ENCODE measurements at regions not wholly inside any gene's neighbourhood (a gene's known extent, or its start where the extent isn't known, plus 50 kb on each side); places are given as distances from the start of the nearest gene placed in this dataset.

- WGBS = 80% methylated on average over 1 of the region's 2 CpGs
- H4K8ac ChIP-seq (ENCODE audit: low read length) = no peak overlapping the region
- DNase-seq = peak; percentile 19
Observed at GRCh38 chr4:180560896-180561295, 1682.3 kb upstream of the TENM3 start.

GRCh38 chr4:180564026-180564425, 1679.2 kb upstream of the TENM3 start:
- Histone ChIP-seq H4K8ac (ENCODE audit: low read length) (no peak overlapping the region), H2BK120ac (ENCODE audit: low read depth, low read length) (no peak overlapping the region), H3K9me3 (ENCODE audit: control insufficient read depth, low read length) (no peaks in the 10 kb centered on the region), H2BK15ac (ENCODE audit: low read depth, poor library complexity, severe bottlenecking) (no peak overlapping the region), H3K27ac (ENCODE audit: low read length, poor library complexity, severe bottlenecking) (no peak overlapping the region), H3K79me1 (replicated peaks; ENCODE audit: low read length, poor library complexity, severe bottlenecking) (no peaks in the 10 kb centered on the region), H3K4ac (ENCODE audit: low read depth in 1 of 2, low read length in 2 of 2) (no peak overlapping the region), H2AK5ac (ENCODE audit: low read length, severe bottlenecking) (no peak overlapping the region), H3K14ac (ENCODE audit: low read length in 2 of 2) (no peak overlapping the region), H4K91ac (ENCODE audit: low read length) (no peak overlapping the region), H3K18ac (ENCODE audit: low read depth in 1 of 2, low read length in 2 of 2) (no peak overlapping the region), H3K27me3 (ENCODE audit: control insufficient read depth in 1 of 2, insufficient read depth in 1 of 2, low read length in 2 of 2) (no peaks in the 10 kb centered on the region), H3K36me3 (ENCODE audit: control insufficient read depth in 1 of 2, insufficient read depth in 2 of 2, low read depth in 1 of 2, low read length in 2 of 2) (no peaks in the 10 kb centered on the region), H2BK12ac (ENCODE audit: low read length in 2 of 2) (no peak overlapping the region), H3K4me3 (ENCODE audit: insufficient read depth in 1 of 2, low read depth in 1 of 2, low read length in 2 of 2) (peak overlapping the region in 1 of 2 experiments; percentile 47), H3K9ac (ENCODE audit: low read length) (no peak overlapping the region), H3K23ac (ENCODE audit: low read length in 2 of 2) (no peak overlapping the region), H3K4me2 (ENCODE audit: low read length, poor library complexity, severe bottlenecking) (no peak overlapping the region), H2BK5ac (ENCODE audit: low read depth, low read length, poor library complexity, severe bottlenecking) (no peak overlapping the region), H2AFZ (ENCODE audit: low read depth, low read length) (no peak overlapping the region), H3K4me1 (ENCODE audit: control insufficient read depth, insufficient read depth, low read depth, low read length) (no peaks in the 10 kb centered on the region)
- DNase-seq = no peak
- 89% methylated on average over 1 of the region's 3 CpGs for WGBS

More at GRCh38 chr4:180560896-180561295, 1682.3 kb upstream of the TENM3 start:
- Histone ChIP-seq H3K27me3 (ENCODE audit: control insufficient read depth in 1 of 2, insufficient read depth in 1 of 2, low read length in 2 of 2) (no peaks in the 10 kb centered on the region), H2AFZ (ENCODE audit: low read depth, low read length) (no peak overlapping the region), H3K9ac (ENCODE audit: low read length) (no peak overlapping the region), H3K4ac (ENCODE audit: low read depth in 1 of 2, low read length in 2 of 2) (no peak overlapping the region), H2AK5ac (ENCODE audit: low read length, severe bottlenecking) (no peak overlapping the region), H3K27ac (ENCODE audit: low read length, poor library complexity, severe bottlenecking) (no peak overlapping the region), H3K18ac (ENCODE audit: low read depth in 1 of 2, low read length in 2 of 2) (no peak overlapping the region), H3K4me1 (ENCODE audit: control insufficient read depth, insufficient read depth, low read depth, low read length) (no peaks in the 10 kb centered on the region), H3K4me3 (ENCODE audit: insufficient read depth in 1 of 2, low read depth in 1 of 2, low read length in 2 of 2) (no peak overlapping the region), H2BK120ac (ENCODE audit: low read depth, low read length) (no peak overlapping the region), H3K4me2 (ENCODE audit: low read length, poor library complexity, severe bottlenecking) (no peak overlapping the region), H2BK15ac (ENCODE audit: low read depth, poor library complexity, severe bottlenecking) (no peak overlapping the region), H2BK5ac (ENCODE audit: low read depth, low read length, poor library complexity, severe bottlenecking) (no peak overlapping the region), H3K36me3 (ENCODE audit: control insufficient read depth in 1 of 2, insufficient read depth in 2 of 2, low read depth in 1 of 2, low read length in 2 of 2) (no peaks in the 10 kb centered on the region), H3K9me3 (ENCODE audit: control insufficient read depth, low read length) (no peaks in the 10 kb centered on the region), H2BK12ac (ENCODE audit: low read length in 2 of 2) (no peak overlapping the region), H4K91ac (ENCODE audit: low read length) (no peak overlapping the region), H3K23ac (ENCODE audit: low read length in 2 of 2) (no peak overlapping the region), H3K79me1 (replicated peaks; ENCODE audit: low read length, poor library complexity, severe bottlenecking) (no peaks in the 10 kb centered on the region), H3K14ac (ENCODE audit: low read length in 2 of 2) (no peak overlapping the region)

- H3K27ac ChIP-seq (ENCODE audit: low read length, poor library complexity, severe bottlenecking) = no peak overlapping the region
- H2BK5ac ChIP-seq (ENCODE audit: low read depth, low read length, poor library complexity, severe bottlenecking) = no peak overlapping the region
- H4K91ac ChIP-seq (ENCODE audit: low read length) = no peak overlapping the region
- 73% methylated on average over 4 of the region's 5 CpGs for WGBS
- no peak overlapping the region for H3K14ac ChIP-seq (ENCODE audit: low read length in 2 of 2)
- no peak overlapping the region for H3K9ac ChIP-seq (ENCODE audit: low read length)
- peak overlapping the region in 1 of 2 experiments; percentile 47 for H3K4me3 ChIP-seq (ENCODE audit: insufficient read depth in 1 of 2, low read depth in 1 of 2, low read length in 2 of 2)
- no peak overlapping the region for H4K8ac ChIP-seq (ENCODE audit: low read length)
- no peak overlapping the region for H2BK15ac ChIP-seq (ENCODE audit: low read depth, poor library complexity, severe bottlenecking)
- H2AFZ ChIP-seq (ENCODE audit: low read depth, low read length) = no peak overlapping the region
- no peak overlapping the region for H3K4ac ChIP-seq (ENCODE audit: low read depth in 1 of 2, low read length in 2 of 2)
- no peaks in the 10 kb centered on the region for H3K4me1 ChIP-seq (ENCODE audit: control insufficient read depth, insufficient read depth, low read depth, low read length)
- no peaks in the 10 kb centered on the region for H3K9me3 ChIP-seq (ENCODE audit: control insufficient read depth, low read length)
- H3K27me3 ChIP-seq (ENCODE audit: control insufficient read depth in 1 of 2, insufficient read depth in 1 of 2, low read length in 2 of 2) = no peaks in the 10 kb centered on the region
- no peak overlapping the region for H2BK12ac ChIP-seq (ENCODE audit: low read length in 2 of 2)
- no peak for DNase-seq
- H2AK5ac ChIP-seq (ENCODE audit: low read length, severe bottlenecking) = no peak overlapping the region
- H3K79me1 ChIP-seq (replicated peaks; ENCODE audit: low read length, poor library complexity, severe bottlenecking) = no peaks in the 10 kb centered on the region
- no peak overlapping the region for H2BK120ac ChIP-seq (ENCODE audit: low read depth, low read length)
- H3K36me3 ChIP-seq (ENCODE audit: control insufficient read depth in 1 of 2, insufficient read depth in 2 of 2, low read depth in 1 of 2, low read length in 2 of 2) = no peaks in the 10 kb centered on the region
- H3K18ac ChIP-seq (ENCODE audit: low read depth in 1 of 2, low read length in 2 of 2) = no peak overlapping the region
- no peak overlapping the region for H3K4me2 ChIP-seq (ENCODE audit: low read length, poor library complexity, severe bottlenecking)
- no peak overlapping the region for H3K23ac ChIP-seq (ENCODE audit: low read length in 2 of 2)
Observed at GRCh38 chr4:180564448-180564847, 1678.8 kb upstream of the TENM3 start.

GRCh38 chr4:180565856-180566431, 1677.3 kb upstream of the TENM3 start:
- no peaks in the 10 kb centered on the region for H3K9me3 ChIP-seq (ENCODE audit: control insufficient read depth, low read length)
- no peaks in the 10 kb centered on the region for H3K4me1 ChIP-seq (ENCODE audit: control insufficient read depth, insufficient read depth, low read depth, low read length)
- H3K27me3 ChIP-seq (ENCODE audit: control insufficient read depth in 1 of 2, insufficient read depth in 1 of 2, low read length in 2 of 2) = no peaks in the 10 kb centered on the region
- no peak overlapping the region for H2BK15ac ChIP-seq (ENCODE audit: low read depth, poor library complexity, severe bottlenecking)
- H2BK120ac ChIP-seq (ENCODE audit: low read depth, low read length) = no peak overlapping the region
- H2AFZ ChIP-seq (ENCODE audit: low read depth, low read length) = no peak overlapping the region
- no peak overlapping the region for H3K14ac ChIP-seq (ENCODE audit: low read length in 2 of 2)
- no peak overlapping the region for H2AK5ac ChIP-seq (ENCODE audit: low read length, severe bottlenecking)
- H3K4ac ChIP-seq (ENCODE audit: low read depth in 1 of 2, low read length in 2 of 2) = no peak overlapping the region
- no peak overlapping the region for H4K8ac ChIP-seq (ENCODE audit: low read length)
- H2BK12ac ChIP-seq (ENCODE audit: low read length in 2 of 2) = no peak overlapping the region
- H4K91ac ChIP-seq (ENCODE audit: low read length) = no peak overlapping the region
- no peak overlapping the region for H3K4me2 ChIP-seq (ENCODE audit: low read length, poor library complexity, severe bottlenecking)
- WGBS = 89% methylated on average over 2 of the region's 2 CpGs
- no peak for DNase-seq
- H3K9ac ChIP-seq (ENCODE audit: low read length) = no peak overlapping the region
- H3K23ac ChIP-seq (ENCODE audit: low read length in 2 of 2) = no peak overlapping the region
- no peak overlapping the region for H3K27ac ChIP-seq (ENCODE audit: low read length, poor library complexity, severe bottlenecking)
- no peaks in the 10 kb centered on the region for H3K36me3 ChIP-seq (ENCODE audit: control insufficient read depth in 1 of 2, insufficient read depth in 2 of 2, low read depth in 1 of 2, low read length in 2 of 2)
- H3K79me1 ChIP-seq (replicated peaks; ENCODE audit: low read length, poor library complexity, severe bottlenecking) = no peaks in the 10 kb centered on the region
- H2BK5ac ChIP-seq (ENCODE audit: low read depth, low read length, poor library complexity, severe bottlenecking) = no peak overlapping the region
- H3K4me3 ChIP-seq (ENCODE audit: insufficient read depth in 1 of 2, low read depth in 1 of 2, low read length in 2 of 2) = no peak overlapping the region
- no peak overlapping the region for H3K18ac ChIP-seq (ENCODE audit: low read depth in 1 of 2, low read length in 2 of 2)

All from mesenchymal stem cell (in vitro differentiated cells and primary cell).